SKM-1 treated with dmso at 0.1 percent for 144 hours (cell line): ENCODE measurements at regions not wholly inside any gene's neighbourhood (a gene's known extent, or its start where the extent isn't known, plus 50 kb on each side); places are given as distances from the start of the nearest gene placed in this dataset.

Experiments used
- DNase-seq: peaks from one replicate; lab custom pipeline; 2025; ENCODE audit not compliant: unreplicated experiment; lab: John Stamatoyannopoulos, UW

DNA sequence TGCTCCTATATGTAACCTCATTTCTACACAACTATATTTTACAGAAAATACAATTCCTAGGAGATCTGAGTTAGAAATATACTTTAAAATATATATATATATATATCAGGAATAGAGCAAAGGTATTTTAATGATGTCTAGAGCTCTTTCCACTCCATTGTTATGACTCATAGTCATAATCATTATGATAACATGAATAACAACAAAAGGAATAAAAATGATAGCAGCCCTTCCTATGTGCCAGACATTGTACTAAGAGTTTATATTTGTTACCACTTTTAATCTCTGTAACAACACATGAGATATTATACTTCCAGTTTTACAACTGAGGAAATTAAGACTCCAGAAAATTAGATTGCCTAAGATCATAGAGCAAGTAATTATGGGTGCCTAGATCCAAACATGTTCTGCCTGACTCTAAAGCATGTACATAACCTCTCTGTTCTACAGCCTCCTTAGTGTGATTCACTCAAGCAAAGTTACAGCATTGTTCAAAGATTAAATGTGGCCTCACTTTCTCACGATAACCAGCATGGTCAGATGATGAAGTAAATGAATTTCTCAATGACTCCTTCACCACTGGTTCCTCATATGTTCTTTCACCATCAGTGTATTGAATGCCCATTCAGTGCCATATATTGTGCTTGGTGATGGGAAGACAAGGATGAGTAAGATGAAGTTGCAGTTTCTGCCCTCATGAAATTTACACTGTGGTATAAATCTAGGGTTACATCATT lies 452.1 kb downstream of the EFNA5 start:
- DNase-seq: peak; percentile 84

DNA sequence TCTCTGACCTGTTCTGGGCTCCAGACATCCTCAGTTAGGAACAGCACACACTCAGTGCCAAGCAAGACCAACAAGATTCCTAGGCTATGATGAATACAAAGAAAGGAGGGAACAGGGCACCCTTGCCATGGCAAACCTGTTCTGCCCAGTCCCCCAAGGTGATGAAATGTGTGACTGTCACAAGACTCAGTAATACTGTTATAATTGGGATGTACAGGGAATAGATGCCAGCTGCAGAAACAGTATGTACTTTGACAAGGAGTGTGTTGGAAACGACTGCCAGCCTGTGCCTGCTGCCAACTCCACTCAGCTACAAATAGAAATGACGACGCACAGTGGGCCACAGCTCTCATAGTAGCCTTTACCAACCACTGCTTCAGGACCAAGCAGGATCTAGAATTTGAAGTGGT lies 453.0 kb downstream of the EFNA5 start:
- no peak for DNase-seq

DNA sequence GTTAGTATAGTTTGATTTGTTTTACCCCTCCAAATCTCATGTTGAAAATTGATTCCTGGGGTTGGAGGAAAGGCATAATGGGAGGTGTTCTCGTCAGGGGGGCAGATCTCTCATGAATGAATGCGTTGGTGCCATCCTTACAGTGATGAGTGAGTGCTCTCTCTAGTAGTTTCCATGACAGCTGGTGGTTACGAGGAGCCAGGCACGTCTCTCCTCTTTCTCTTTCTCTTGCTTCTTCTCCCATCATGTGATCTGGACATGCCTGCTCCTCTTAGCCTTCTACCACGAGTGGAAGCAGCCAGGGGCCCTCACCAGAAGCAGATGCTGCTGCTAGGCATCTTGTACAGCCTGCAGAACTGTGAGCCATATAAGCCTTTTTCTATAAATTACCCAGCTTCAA lies 454.1 kb downstream of the EFNA5 start:
- DNase-seq: no peak

DNA sequence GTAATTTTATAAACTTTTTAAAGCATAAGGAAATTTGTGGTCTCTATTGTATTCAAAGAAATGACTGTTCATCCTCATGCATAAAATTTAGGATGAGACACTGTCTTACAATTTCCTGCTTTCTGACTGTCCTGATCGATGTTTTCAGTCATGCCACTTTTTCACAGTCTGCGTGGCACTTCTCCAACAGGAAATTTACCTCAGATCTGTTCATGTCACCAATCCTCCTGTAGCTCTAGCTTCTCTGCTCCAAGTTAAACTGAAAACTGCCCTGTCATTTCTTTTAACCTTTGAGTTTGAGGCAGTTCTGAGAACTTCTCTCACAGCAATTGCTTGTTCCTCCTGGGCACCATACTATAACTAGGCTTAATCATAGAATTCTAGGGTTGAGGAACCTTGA lies 455.1 kb downstream of the EFNA5 start:
- no peak for DNase-seq

DNA sequence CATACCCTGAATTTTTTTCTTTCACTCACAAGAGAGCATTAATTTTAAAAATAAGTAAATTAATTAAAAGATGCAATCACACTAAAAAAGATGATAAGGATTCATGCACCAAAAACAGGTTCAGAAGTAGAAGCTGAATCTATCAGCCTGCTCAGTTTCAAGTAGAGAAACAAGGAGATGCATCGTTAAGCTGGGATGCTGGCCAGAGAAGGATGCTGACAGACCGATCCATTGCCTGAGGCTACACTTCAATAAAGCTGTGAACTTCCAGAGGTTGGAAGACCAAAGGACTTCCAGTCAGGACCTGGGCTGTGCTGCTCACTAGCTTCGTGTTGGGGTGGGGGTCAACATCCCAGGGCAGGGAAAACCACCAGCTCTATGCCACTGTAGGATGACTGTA lies 457.7 kb downstream of the EFNA5 start:
- no peak for DNase-seq

DNA sequence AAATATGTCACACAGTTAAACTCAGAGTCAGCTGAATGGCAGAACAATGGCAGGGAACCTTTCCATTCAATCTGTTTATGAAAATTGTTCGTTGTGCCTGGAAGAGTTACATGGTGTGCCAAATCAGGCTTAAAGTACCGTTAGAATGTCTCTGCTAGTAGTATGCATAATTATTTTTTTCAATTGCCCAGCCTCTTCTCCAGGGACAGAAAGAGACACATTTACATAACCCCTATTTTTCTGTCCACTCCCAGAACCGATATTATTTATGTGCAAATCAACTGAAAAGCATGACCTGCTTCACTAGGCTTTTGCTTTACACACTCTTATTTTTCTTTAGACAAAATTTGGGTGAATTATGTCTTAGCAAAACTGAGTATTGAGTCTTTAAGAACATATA lies 459.1 kb downstream of the EFNA5 start:
- DNase-seq: no peak

DNA sequence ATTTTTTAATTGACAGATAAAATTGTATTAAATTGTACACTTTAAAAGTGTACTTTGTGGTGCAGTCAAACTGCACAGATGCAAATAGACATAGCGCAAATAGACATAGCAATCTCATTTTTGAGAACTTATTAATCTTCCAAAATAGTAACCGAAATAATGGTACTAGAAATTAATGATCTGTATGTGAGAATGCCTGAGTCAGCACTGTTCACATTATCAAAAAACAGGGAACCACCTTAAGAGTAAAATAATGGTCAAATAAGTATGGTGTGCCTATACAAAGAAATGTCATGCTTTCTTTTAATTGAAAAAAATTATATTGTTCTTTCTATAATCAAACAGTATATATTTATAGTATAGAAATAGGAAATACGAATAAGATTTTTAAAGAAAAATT lies 461.9 kb downstream of the EFNA5 start:
- DNase-seq: no peak

DNA sequence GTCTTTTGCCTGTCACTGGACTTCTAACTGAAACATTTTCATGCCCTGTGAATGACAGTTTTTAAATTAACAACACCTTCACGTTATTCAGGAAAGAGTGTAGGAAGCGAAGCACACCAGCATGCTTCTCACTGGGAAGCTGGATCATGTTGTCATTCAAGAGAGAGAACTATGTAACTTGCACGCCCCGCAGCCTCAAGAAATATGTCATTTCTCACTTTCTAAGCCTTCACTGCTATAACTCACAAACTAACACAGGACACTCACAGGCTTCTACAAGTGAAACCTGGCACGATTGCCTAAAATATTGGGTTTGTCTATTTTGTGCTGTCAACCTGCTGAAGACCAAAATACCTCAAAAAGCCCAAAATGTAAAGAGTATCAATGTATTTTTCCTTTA lies 466.3 kb downstream of the EFNA5 start:
- DNase-seq: no peak

DNA sequence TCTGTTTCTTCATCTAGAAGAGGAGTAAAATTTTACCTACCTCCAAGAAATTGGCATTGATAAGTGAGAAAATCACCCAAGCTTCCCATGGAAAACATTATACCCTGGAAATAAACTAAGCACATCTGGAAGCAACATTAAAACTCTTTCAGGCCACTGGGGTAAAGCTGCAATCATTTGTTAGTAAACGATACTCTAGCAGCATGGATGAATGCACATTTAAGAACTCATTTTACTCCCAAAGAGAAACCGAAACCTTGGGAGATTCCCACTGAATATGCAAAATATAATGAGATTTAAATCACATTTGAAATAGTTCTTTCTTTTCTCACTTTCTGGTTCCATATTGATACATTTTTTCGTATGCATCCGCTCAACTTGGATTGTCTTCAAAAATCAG lies 467.5 kb downstream of the EFNA5 start:
- no peak for DNase-seq

DNA sequence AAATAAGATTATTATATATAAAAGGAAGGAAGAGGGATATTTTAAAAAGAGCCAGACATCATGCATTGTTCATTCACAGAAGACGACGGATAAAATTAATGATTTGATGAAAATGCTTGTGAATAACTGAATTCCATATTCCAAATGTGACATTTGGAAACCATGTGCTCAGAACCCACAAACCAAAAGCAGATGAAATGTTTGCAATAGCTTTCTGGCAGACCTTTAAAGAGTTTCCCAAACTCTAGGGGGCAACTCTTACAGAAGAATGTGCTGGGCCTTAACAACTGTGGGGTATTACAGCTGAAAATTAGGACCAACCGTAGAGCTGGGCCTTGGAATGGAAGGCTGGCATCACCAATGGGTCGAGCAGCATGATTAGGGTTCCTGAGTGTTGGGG lies 471.0 kb downstream of the EFNA5 start:
- no peak for DNase-seq

DNA sequence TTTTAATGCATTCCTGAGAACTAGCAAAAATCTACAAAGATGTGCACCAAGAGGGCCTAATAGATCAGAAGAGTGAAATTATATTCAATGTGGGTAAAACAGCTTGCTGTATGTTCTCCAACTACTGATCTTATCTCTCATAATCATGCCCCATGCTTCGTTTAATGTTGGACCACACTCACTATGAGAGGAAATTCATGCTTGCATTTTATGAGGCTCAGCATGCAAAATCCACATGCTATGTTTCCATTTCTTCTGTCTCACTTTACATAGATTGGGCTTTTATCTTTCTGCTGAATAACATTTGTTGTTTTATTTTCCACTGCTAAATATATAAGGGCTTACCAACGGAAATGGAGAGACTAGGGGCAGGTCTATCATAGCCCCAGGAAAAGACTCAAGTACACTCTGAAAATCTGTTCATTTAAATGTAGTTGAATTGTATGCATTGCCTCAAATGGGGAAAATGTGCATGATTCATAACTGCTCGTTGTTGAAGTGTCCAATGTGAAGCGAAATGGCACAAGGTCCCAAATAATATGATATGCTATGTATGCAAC lies 474.2 kb downstream of the EFNA5 start:
- DNase-seq: no peak

DNA sequence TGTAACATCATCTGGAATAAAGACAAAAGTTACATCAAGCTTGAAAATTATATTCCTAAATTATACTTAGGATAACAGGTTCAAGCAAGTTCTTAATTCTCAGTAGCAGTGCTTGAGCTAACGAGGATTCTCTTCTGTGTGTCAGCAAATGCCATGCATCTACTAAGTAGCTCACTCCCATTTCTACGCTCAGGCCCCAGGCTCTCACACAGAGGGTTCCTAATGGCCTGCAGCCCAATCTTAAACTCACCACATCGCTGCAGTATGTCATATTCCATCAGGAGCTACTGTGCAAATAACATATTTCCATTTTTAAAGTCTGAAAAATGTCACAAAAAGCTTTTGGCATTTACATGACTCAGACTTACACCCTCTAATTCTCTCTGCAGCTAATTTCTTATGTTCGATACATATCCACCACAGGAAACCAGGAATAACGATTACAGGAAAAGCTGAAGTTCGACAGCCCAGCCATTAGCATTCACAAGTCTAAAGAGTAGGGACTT lies 474.8 kb downstream of the EFNA5 start:
- no peak for DNase-seq

DNA sequence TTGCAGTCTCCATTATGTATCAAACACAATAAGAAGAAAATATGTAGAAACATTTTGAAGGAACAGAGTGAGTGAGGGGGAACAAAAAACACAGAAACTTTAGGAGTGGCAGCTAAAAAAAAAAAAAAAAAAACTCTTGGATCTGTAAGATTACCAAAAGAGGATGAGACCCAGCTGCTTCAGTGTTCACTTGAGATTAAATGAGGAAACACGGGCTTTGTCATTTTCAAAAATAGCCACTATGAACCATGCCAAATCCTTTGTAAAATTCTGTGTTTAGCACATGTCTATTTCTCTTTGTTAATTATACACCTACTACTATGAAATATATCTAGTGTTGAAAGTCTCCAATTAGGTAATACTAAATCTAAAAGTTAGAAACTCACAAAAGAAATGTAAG lies 485.9 kb downstream of the EFNA5 start:
- DNase-seq: no peak

DNA sequence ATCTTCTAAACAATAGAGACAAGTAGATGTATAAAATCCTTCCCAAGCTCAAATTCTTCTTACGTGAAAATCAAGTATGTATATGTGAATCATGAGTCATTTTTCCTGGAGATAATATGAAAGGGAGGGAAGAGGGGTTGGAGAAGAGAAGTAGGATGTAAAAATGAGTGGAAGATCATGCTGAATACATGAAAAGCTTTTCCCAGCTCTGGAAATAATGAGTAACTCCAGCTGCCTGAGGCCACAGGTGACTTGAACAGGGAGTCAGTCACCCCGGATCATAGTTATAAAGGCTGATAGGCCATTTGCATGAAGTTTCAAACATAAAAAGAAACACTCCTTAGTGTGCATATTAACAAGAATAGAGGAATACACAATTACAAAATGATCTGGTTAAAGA lies 486.7 kb downstream of the EFNA5 start:
- no peak for DNase-seq

DNA sequence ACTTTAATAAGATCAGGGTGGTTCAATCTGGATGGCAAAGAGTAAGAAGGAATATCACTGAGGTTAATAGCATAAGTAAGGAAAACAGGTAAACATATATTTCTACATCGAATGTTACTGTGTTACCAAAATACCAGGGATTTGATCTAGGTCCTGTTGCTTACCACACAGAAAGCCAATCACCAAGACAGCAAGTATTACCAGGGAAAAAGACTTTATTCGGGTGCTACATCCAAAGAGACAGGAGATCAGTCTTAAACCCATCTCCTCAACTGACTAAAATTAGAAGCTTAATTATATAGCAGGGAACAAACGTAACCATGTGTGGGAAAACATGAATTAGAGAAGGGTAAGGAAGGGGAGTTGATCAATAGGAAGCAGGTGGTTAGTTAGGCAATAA lies 500.1 kb downstream of the EFNA5 start:
- DNase-seq: no peak

DNA sequence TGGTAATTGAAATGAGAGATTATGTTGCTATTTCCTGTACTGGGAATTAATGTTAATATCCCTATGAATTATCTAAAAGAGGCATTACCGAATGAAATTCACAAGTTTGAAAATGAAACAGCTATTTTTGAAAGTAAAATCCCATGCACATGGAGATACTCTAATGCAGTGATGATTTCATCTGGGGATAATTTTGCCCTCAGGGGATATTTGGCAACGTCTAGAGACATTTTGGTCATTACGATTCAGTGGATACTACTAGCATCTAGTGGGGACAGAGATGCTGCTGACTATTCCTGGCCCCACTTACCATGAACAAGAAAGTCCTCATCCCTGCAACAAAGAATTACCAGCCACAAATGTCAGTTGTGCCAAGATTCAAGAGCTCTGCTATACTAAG lies 500.9 kb downstream of the EFNA5 start:
- no peak for DNase-seq

DNA sequence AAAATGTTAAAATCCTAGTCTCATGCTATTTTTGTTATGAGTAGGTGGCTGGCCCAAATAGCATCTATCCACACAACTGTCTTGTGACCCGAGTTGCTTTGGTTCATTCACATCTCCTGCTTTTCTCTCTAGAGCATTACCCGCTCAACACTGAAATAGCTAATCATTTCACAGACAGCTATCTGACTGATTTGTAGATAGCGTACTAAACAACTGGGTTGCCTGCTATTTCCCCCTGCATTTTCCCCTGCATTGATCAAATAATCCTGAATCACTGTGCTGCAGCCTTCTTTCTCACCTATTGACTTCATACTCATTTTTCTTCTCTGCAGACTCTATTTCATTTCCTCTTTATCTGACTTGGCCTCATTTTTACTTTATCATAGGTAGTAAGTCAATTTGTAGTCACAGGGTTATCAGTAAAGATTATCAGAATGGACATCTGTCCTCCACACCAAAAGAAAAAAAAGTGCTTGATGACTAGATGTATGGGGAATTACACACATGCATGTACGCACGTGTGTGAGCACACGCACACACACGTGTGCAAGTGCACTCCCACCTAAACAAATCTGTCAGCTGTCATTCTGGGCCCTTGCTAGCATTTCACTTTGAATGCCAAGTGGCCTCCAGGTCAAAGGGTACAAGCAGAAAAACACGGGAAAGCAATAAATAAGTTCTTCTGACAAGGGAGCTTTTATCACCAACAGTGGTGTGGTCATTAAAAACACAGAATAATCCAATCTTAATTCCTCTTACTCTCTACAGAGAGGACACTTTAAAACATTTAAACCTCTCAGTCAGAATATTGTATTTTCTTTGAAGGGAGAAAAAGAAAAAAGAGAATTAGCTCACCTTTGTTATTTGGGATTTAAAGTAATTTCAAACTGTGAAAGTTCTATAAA lies 501.6 kb downstream of the EFNA5 start:
- no peak for DNase-seq

DNA sequence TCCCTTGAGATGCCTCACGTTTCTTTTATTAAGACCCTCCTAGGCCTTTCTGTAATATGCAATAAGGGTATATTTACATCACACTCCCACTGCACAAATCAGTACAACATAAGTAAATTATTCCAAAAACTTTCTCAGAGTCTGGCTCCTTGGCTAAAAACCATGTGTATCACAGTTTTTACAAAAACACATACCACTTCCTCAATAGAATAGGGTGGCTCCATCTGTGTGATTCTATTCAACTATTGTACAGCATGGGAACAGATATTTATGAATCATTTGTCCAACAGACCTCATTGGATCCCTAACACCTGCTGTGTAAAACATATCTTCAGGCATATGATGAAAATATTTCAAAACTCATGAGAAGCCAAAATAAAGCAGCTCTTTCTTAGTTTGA lies 502.7 kb downstream of the EFNA5 start:
- DNase-seq: no peak

DNA sequence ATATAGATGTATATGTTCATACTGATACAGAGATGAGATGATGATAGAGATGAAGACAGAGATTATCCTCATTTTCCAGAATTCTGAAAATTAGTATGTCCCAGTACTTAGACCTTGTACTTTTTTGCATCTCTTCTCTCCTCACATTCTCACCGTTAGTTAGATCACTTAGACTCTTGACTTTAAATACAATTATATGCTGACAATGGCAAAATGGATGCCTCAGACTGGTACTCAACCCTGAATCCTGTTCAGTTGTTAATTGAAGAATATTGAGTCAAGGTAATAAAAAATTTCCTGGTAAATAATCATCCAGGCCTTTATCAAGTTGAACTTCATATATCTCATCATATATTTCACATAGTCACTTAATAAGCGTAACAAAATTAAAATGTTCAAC lies 505.4 kb downstream of the EFNA5 start:
- no peak for DNase-seq

DNA sequence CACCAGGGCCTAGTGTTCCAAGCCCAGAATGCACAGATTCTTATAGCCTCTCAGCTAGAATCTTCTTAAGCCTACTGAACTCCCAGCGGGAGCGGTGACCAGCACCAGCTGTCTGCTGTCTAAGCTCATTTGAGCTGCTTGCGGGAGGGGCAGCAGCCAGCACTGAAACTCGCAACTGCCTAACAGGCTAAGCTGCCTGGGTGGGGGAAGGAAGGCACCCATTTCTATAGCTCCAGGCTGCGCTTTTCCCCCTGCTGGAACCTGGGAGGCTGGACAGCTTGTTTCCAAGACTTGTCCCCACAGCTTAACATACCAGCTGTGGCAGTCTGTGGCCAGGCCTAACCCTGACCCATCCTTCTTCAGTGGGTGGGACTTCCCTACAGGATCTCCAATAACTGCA lies 512.9 kb downstream of the EFNA5 start:
- no peak for DNase-seq

DNA sequence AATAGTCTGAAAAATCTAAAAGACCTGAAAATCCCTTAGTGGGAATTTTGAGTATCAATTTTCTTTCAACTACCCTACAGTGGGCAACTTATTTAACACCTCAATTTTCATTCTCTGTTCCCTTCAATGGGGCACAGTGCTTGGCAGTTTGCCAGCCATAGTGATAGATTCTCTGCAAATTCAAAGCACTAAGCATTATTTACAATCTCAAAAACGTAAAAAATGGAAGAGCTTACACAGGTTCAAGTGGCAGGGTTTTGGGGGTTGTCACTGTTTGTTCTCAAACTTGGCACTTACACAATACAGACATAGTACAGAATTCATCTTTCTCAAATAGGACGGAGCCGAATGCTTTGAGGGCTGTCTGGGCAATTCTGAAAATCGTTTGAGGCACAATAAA lies 515.0 kb downstream of the EFNA5 start:
- no peak for DNase-seq

DNA sequence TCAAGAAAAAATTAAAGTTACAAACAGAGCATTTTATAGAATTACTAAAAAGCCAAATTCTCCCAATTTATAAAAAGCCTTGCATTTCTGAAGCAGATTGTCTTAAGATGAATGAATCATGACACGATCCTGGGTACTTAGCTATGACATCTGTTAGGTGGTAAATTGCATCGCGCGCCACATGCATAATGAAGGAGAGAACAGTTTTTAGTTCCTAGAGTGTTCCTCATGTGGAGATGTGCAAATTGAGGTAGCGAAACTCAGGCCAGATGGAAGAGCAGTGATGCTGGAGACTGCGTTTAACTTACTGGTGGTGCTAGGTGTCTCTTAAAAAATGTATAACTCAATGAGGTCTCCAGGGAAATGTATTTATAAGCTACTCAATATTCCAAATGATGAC lies 516.1 kb downstream of the EFNA5 start:
- no peak for DNase-seq
